ENCODE measurements at regions not wholly inside any gene's neighbourhood (a gene's known extent, or its start where the extent isn't known, plus 50 kb on each side); places are given as distances from the start of the nearest gene placed in this dataset.
A peak's percentile ranks its signal among the peaks of the same experiment; 100 is the strongest.

DNA sequence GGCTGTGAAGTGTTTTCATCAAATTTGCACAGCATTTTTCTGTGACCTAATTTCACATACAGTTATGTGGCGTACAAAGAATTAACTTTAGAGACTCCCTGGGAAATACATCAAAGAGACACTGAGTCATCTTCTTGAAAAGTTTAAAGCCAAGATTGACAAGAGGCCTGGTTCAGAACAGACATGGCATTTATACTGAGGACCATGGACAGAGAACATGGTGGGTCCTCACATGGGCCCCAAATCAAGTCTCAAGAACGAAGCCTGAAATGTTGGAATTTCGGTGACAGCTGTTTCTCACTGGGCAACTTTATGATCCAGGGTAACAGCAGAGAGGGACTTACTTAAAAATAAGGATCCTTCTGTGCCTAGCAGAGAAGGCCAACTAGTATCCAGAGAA is 311.5 kb upstream of the KCNJ16 start:
- H3K36me3 Mint-ChIP-seq (ENCODE audit: low read depth, unreplicated experiment), result no peaks in the 10 kb centered on the region
- no peak for TF ChIP-seq EZH2 (IDR thresholded peaks at IDR 0.05; ENCODE audit: insufficient read depth, low read length)
- TF ChIP-seq, protein P1, sequence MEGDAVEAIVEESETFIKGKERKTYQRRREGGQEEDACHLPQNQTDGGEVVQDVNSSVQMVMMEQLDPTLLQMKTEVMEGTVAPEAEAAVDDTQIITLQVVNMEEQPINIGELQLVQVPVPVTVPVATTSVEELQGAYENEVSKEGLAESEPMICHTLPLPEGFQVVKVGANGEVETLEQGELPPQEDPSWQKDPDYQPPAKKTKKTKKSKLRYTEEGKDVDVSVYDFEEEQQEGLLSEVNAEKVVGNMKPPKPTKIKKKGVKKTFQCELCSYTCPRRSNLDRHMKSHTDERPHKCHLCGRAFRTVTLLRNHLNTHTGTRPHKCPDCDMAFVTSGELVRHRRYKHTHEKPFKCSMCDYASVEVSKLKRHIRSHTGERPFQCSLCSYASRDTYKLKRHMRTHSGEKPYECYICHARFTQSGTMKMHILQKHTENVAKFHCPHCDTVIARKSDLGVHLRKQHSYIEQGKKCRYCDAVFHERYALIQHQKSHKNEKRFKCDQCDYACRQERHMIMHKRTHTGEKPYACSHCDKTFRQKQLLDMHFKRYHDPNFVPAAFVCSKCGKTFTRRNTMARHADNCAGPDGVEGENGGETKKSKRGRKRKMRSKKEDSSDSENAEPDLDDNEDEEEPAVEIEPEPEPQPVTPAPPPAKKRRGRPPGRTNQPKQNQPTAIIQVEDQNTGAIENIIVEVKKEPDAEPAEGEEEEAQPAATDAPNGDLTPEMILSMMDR (IDR thresholded peaks at IDR 0.05; ENCODE audit: insufficient read depth, low read depth, low read length), result no peak
- H3K27me3 Mint-ChIP-seq (ENCODE audit: low read depth, unreplicated experiment), result no peaks in the 10 kb centered on the region

DNA sequence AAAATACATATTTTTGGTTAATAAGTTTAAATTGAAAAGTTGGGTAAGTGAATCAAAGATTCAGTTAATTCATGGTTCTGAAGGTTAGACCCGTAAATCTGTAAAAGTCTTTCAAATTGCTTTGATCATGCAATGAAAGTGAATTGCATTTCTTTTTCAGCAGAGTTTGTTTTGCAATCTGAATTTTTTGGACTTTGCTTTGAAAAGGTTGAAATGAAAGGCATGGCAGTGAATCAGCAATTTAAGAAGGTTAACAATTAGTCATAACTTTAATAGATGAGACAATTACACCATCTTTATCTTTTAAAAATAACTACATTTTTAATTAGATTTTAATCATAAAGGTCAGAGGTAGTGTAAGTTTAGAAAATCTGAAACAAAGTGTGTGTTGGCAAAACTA is 310.9 kb upstream of the KCNJ16 start:
- Histone ChIP-seq H3K79me2 (ENCODE audit: insufficient read depth, low read length) (no peaks in the 10 kb centered on the region), H3K4me3 (ENCODE audit: insufficient read depth, low read depth, low read length) (no peak overlapping the region), H3K27ac (ENCODE audit: low read depth, low read length) (no peak overlapping the region)

More for the DNA sequence above, 311.5 kb upstream of the KCNJ16 start:
- Mint-ChIP-seq H3K4me3 (ENCODE audit: unreplicated experiment) (no peak overlapping the region), H3K9me3 (ENCODE audit: unreplicated experiment) (no peaks in the 10 kb centered on the region), H3K27ac (ENCODE audit: unreplicated experiment) (no peak overlapping the region), H3K4me1 (ENCODE audit: low read depth, unreplicated experiment) (peaks cover 32% of the 10 kb centered on the region)
- FAIRE-seq, result no peak
- Histone ChIP-seq H2AFZ (ENCODE audit: low read depth, low read length) (no peak overlapping the region), H3K9ac (ENCODE audit: low read length) (no peak overlapping the region), H4K20me1 (ENCODE audit: insufficient read depth, low read length) (no peaks in the 10 kb centered on the region), H3K4me1 (ENCODE audit: insufficient read depth, low read length) (peaks cover 14% of the 10 kb centered on the region), H3K4me2 (ENCODE audit: low read length) (no peak overlapping the region), H3K27ac (ENCODE audit: low read depth, low read length) (no peak overlapping the region), H3K4me3 (ENCODE audit: insufficient read depth, low read depth, low read length) (no peak overlapping the region), H3K9me3 (ENCODE audit: insufficient read depth, low read depth, low read length) (no peaks in the 10 kb centered on the region), H3K79me2 (ENCODE audit: insufficient read depth, low read length) (no peaks in the 10 kb centered on the region), H3K27me3 (ENCODE audit: insufficient read depth, low read length) (no peaks in the 10 kb centered on the region), H3K36me3 (ENCODE audit: insufficient read depth, low read length) (no peaks in the 10 kb centered on the region)
- DNase-seq (ENCODE audit: low read depth), result peak; percentile 63

DNA sequence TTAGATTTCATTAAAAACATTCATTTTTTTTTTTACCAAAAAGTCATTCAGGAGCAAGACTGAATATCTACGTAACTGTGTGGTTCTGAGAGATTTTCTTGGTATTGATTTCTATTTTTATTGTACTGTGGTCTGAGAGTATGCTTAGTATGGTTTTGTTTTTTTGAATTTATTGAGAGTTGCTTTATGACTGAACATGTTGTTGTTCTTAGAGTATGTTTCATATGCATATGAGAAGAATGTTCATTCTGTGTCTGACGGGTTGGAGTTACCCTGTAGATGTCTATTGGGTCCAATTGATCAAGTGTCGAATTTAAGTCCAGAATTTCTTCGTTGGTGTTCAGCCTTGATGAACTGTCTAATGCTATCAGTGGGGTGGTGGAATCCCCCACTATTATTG is 306.0 kb upstream of the KCNJ16 start:
- Mint-ChIP-seq H3K27ac (ENCODE audit: unreplicated experiment) (no peak overlapping the region), H3K4me3 (ENCODE audit: unreplicated experiment) (no peak overlapping the region), H3K36me3 (ENCODE audit: low read depth, unreplicated experiment) (no peaks in the 10 kb centered on the region), H3K9me3 (ENCODE audit: unreplicated experiment) (no peaks in the 10 kb centered on the region), H3K4me1 (ENCODE audit: low read depth, unreplicated experiment) (no peaks in the 10 kb centered on the region), H3K27me3 (ENCODE audit: low read depth, unreplicated experiment) (no peaks in the 10 kb centered on the region)
- Histone ChIP-seq H3K9me3 (ENCODE audit: insufficient read depth, low read depth, low read length) (no peaks in the 10 kb centered on the region), H3K4me3 (ENCODE audit: insufficient read depth, low read depth, low read length) (no peak overlapping the region), H3K27me3 (ENCODE audit: insufficient read depth, low read length) (no peaks in the 10 kb centered on the region), H3K36me3 (ENCODE audit: insufficient read depth, low read length) (no peaks in the 10 kb centered on the region), H3K4me1 (ENCODE audit: insufficient read depth, low read length) (no peaks in the 10 kb centered on the region), H4K20me1 (ENCODE audit: insufficient read depth, low read length) (no peaks in the 10 kb centered on the region), H3K9ac (ENCODE audit: low read length) (no peak overlapping the region), H2AFZ (ENCODE audit: low read depth, low read length) (no peak overlapping the region), H3K79me2 (ENCODE audit: insufficient read depth, low read length) (no peaks in the 10 kb centered on the region), H3K27ac (ENCODE audit: low read depth, low read length) (no peak overlapping the region), H3K4me2 (ENCODE audit: low read length) (no peak overlapping the region)
- no peak for TF ChIP-seq EZH2 (IDR thresholded peaks at IDR 0.05; ENCODE audit: insufficient read depth, low read length)
- TF ChIP-seq, protein P1 (IDR thresholded peaks at IDR 0.05; ENCODE audit: insufficient read depth, low read depth, low read length), result no peak
- no peak for DNase-seq (ENCODE audit: low read depth)
- no peak for FAIRE-seq

More for the DNA sequence above, 310.9 kb upstream of the KCNJ16 start:
- H4K20me1 ChIP-seq (ENCODE audit: insufficient read depth, low read length), result no peaks in the 10 kb centered on the region
- no peak overlapping the region for H3K4me2 ChIP-seq (ENCODE audit: low read length)
- H3K9ac ChIP-seq (ENCODE audit: low read length), result no peak overlapping the region
- FAIRE-seq, result no peak
- no peaks in the 10 kb centered on the region for H3K36me3 ChIP-seq (ENCODE audit: insufficient read depth, low read length)
- H3K27ac Mint-ChIP-seq (ENCODE audit: unreplicated experiment), result no peak overlapping the region
- H3K27me3 Mint-ChIP-seq (ENCODE audit: low read depth, unreplicated experiment), result no peaks in the 10 kb centered on the region
- H3K4me1 Mint-ChIP-seq (ENCODE audit: low read depth, unreplicated experiment), result peaks cover 32% of the 10 kb centered on the region
- no peaks in the 10 kb centered on the region for H3K36me3 Mint-ChIP-seq (ENCODE audit: low read depth, unreplicated experiment)
- no peak for TF ChIP-seq EZH2 (IDR thresholded peaks at IDR 0.05; ENCODE audit: insufficient read depth, low read length)
- TF ChIP-seq, protein P1 (IDR thresholded peaks at IDR 0.05; ENCODE audit: insufficient read depth, low read depth, low read length), result no peak
- H2AFZ ChIP-seq (ENCODE audit: low read depth, low read length), result no peak overlapping the region
- H3K4me1 ChIP-seq (ENCODE audit: insufficient read depth, low read length), result peaks cover 14% of the 10 kb centered on the region
- H3K4me3 Mint-ChIP-seq (ENCODE audit: unreplicated experiment), result no peak overlapping the region
- DNase-seq (ENCODE audit: low read depth), result no peak
- no peaks in the 10 kb centered on the region for H3K9me3 Mint-ChIP-seq (ENCODE audit: unreplicated experiment)
- no peaks in the 10 kb centered on the region for H3K9me3 ChIP-seq (ENCODE audit: insufficient read depth, low read depth, low read length)
- no peaks in the 10 kb centered on the region for H3K27me3 ChIP-seq (ENCODE audit: insufficient read depth, low read length)

Data from astrocyte (in vitro differentiated cells and primary cell).